ENCODE measurements at regions not wholly inside any gene's neighbourhood (a gene's known extent, or its start where the extent isn't known, plus 50 kb on each side); places are given as distances from the start of the nearest gene placed in this dataset.
A peak's percentile ranks its signal among the peaks of the same experiment; 100 is the strongest.

GRCh38 chr2:128390991-128391630, 72.4 kb upstream of the HS6ST1 start:
- no peak overlapping the region for H3K4me3 ChIP-seq (ENCODE audit: low read length)
- TF ChIP-seq CTCF (conservative IDR thresholded peaks at IDR 0.05; ENCODE audit: low read depth, low read length) = no peak
- no peak for DNase-seq (ENCODE audit: low read depth)

- TF ChIP-seq CTCF (conservative IDR thresholded peaks at IDR 0.05; ENCODE audit: low read depth, low read length) = no peak
- DNase-seq (ENCODE audit: low read depth) = no peak
- no peak overlapping the region for H3K4me3 ChIP-seq (ENCODE audit: low read length)
Observed at GRCh38 chr2:128391679-128392078, 73.0 kb upstream of the HS6ST1 start.

- no peak for DNase-seq (ENCODE audit: low read depth)
- no peak overlapping the region for H3K4me3 ChIP-seq (ENCODE audit: low read length)
- no peak for TF ChIP-seq CTCF (conservative IDR thresholded peaks at IDR 0.05; ENCODE audit: low read depth, low read length)
Observed at GRCh38 chr2:128392207-128392606, 73.5 kb upstream of the HS6ST1 start.

- H3K4me3 ChIP-seq (ENCODE audit: low read length) = no peak overlapping the region
- DNase-seq (ENCODE audit: low read depth) = no peak
- no peak for TF ChIP-seq CTCF (conservative IDR thresholded peaks at IDR 0.05; ENCODE audit: low read depth, low read length)
Observed at GRCh38 chr2:128394007-128394730, 75.5 kb upstream of the HS6ST1 start.

- no peak overlapping the region for H3K4me3 ChIP-seq (ENCODE audit: low read length)
- no peak for DNase-seq (ENCODE audit: low read depth)
- TF ChIP-seq CTCF (conservative IDR thresholded peaks at IDR 0.05; ENCODE audit: low read depth, low read length) = no peak
Observed at GRCh38 chr2:128395196-128395595, 76.5 kb upstream of the HS6ST1 start.

GRCh38 chr2:128395640-128396499, 77.2 kb upstream of the HS6ST1 start:
- TF ChIP-seq CTCF (conservative IDR thresholded peaks at IDR 0.05; ENCODE audit: low read depth, low read length) = no peak
- no peak overlapping the region for H3K4me3 ChIP-seq (ENCODE audit: low read length)
- DNase-seq (ENCODE audit: low read depth) = peak; percentile 75

All from retinal pigment epithelial cell (primary cell).